ENCODE measurements at regions not wholly inside any gene's neighbourhood (a gene's known extent, or its start where the extent isn't known, plus 50 kb on each side); places are given as distances from the start of the nearest gene placed in this dataset.

DNA sequence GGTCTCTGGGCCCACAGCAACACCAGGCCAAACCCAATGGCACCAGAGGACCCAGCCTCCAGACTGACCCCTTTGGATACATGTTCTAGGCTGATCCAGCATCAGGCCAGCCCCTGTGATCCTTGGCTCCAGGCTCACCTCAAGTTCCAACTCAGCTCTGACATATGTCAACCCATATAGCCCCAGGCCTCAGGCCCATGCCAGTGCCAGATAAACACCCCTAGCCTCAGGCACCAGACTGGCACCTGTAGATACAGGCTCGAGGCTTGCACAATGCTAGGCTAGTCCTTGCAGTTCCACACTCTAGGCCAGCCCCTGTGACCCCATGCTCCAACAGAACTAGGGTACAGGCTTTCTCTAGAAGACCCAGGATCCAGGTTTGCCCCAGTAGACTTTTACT is 287.5 kb downstream of the KCNC2 start:
- 47 to 80% methylated on average over 1 of the region's 1 CpG for WGBS, 2 donors
- Histone ChIP-seq H3K9me3 (no peaks in the 10 kb centered on the region), H3K4me1 (no peaks in the 10 kb centered on the region), H3K4me3 (no peak overlapping the region), H3K36me3 (no peaks in the 10 kb centered on the region), H3K27ac (no peak overlapping the region), H3K27me3 (no peaks in the 10 kb centered on the region)
- DNase-seq (no peak), ATAC-seq (no peak), FAIRE-seq (no peak)
- intact Hi-C loops (cut with DNase I), result no loop called here
- no peak for TF ChIP-seq CTCF (IDR thresholded peaks at IDR 0.05)

DNA sequence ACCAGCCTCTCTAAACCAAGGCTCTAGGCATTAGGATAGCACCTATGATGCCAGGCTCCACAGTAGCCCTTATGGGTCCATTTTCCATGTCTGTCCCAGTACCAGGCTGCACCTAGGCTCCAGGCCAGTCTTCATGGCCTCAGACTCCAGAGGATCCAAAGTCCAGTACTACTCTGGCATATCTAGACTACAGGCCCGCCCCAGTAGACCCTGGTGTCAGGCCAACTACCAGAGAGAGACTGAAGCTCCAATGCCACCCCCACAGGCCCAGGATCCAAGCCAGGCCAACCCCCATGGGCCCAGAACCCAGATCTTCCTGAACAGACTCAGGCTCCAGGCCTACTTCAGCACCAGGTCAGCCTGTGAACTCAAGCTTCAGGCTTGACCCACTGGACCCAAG is 287.0 kb downstream of the KCNC2 start:
- DNase-seq, result no peak
- no peak for TF ChIP-seq CTCF (IDR thresholded peaks at IDR 0.05)
- H3K36me3 ChIP-seq, result no peaks in the 10 kb centered on the region
- H3K4me3 ChIP-seq, result no peak overlapping the region
- H3K27me3 ChIP-seq, result no peaks in the 10 kb centered on the region
- 77 to 91% methylated on average over 1 of the region's 1 CpG for WGBS, 2 donors
- intact Hi-C loops (cut with DNase I), result no loop called here
- no peak for FAIRE-seq
- no peak overlapping the region for H3K27ac ChIP-seq
- no peaks in the 10 kb centered on the region for H3K9me3 ChIP-seq
- ATAC-seq, result no peak
- no peaks in the 10 kb centered on the region for H3K4me1 ChIP-seq

DNA sequence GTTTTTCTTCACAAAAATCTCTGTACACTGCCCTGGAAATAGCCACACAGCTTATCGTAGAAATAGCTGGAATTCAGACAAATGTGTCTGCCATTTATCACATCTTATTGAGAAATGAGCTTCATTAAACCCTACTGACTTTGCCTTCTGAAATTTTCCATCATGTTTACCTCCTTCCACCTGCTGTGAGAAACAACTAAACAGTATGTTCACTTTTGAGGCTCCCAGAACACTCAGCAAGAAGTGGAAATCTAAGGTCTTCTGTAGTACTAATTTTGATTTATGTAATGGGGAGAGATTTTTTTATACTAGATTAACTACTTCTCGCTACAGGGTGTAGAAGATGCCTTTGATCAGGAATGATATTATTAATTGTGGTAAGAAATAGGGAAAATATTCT is 268.0 kb downstream of the KCNC2 start:
- Histone ChIP-seq H3K27ac (no peak overlapping the region), H3K9me3 (no peaks in the 10 kb centered on the region), H3K27me3 (no peaks in the 10 kb centered on the region), H3K4me3 (no peak overlapping the region), H3K36me3 (no peaks in the 10 kb centered on the region), H3K4me1 (no peaks in the 10 kb centered on the region)
- no peak for TF ChIP-seq CTCF (IDR thresholded peaks at IDR 0.05)
- ATAC-seq, result no peak
- DNase-seq, result no peak
- no peak for FAIRE-seq
- intact Hi-C loops (cut with DNase I), result no loop called here
- WGBS, 2 donors, result 57 to 65% methylated on average over 2 of the region's 2 CpGs

DNA sequence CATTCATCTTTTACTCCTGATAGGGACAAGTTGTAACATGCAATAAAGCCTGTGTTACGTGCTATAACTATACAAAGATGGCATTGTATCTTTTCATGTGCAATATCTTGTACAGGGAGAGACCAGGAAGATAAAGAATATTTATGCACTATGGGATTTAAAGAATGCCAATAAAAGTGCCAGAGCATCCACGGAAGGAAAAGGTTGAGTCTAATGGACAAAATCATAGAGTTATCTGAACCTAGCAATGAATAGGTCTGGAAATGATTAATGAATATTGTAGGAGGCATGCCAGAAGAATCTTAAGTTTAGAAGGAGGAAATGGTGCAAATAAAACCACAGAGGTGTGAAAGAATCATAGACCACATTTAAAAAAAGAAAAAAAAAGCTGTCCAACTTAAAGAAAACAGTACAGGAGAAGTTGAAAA is 263.9 kb downstream of the KCNC2 start:
- Histone ChIP-seq H3K4me3 (no peak overlapping the region), H3K27ac (peak overlapping the region in 1 of 4 donors; percentile 1), H3K9me3 (no peaks in the 10 kb centered on the region), H3K36me3 (no peaks in the 10 kb centered on the region), H3K4me1 (no peaks in the 10 kb centered on the region), H3K27me3 (no peaks in the 10 kb centered on the region)
- ATAC-seq (peak in 1 of 4 donors; percentile 73), FAIRE-seq (peak; percentile 9), DNase-seq (no peak)
- 16 to 24% methylated on average over 2 of the region's 2 CpGs for WGBS, 2 donors
- TF ChIP-seq CTCF (IDR thresholded peaks at IDR 0.05), result no peak
- intact Hi-C loops (cut with DNase I), result no loop called here

DNA sequence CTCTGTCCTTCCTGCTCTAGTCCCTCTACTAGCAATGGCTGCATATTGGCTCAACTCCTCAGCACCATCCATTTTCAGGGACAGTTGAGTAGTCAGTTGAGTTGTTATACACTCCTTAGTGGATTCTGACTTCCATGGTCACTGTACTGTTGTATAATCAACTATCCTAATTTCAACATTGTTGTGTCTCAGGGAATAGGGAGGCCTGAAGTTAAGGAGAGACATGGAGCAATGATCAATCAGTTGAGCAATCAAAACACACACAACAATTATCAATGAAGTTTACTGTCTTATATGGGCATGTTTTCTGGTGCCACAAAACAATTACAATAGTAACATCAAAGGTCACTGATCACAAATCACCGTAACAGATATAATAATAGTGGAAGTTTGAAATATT is 255.9 kb downstream of the KCNC2 start:
- intact Hi-C loops (cut with DNase I), result no loop called here
- Histone ChIP-seq H3K9me3 (no peaks in the 10 kb centered on the region), H3K36me3 (no peaks in the 10 kb centered on the region), H3K4me1 (no peaks in the 10 kb centered on the region), H3K27ac (no peak overlapping the region), H3K4me3 (no peak overlapping the region), H3K27me3 (no peaks in the 10 kb centered on the region)
- 85 to 87% methylated on average over 1 of the region's 1 CpG for WGBS, 2 donors
- FAIRE-seq (no peak), ATAC-seq (no peak), DNase-seq (no peak)
- TF ChIP-seq CTCF (IDR thresholded peaks at IDR 0.05), result no peak
